GM18505 (cell line): ENCODE measurements at regions not wholly inside any gene's neighbourhood (a gene's known extent, or its start where the extent isn't known, plus 50 kb on each side); places are given as distances from the start of the nearest gene placed in this dataset.

ENCODE experiments used
- ATAC-seq: cut with Tn5 transposase; IDR thresholded peaks from one replicate; pipeline ENCODE4 v1.9.1; 2021; ENCODE audit not compliant: unreplicated experiment
- POLR2A ChIP-seq: IDR thresholded peaks from 4 replicates; pipeline ENCODE4 v1.6.1; 2011; ENCODE audit warnings: borderline replicate concordance; ENCODE audit not compliant: insufficient read depth, insufficient read length; ENCODE audit errors: extremely low read depth

DNA sequence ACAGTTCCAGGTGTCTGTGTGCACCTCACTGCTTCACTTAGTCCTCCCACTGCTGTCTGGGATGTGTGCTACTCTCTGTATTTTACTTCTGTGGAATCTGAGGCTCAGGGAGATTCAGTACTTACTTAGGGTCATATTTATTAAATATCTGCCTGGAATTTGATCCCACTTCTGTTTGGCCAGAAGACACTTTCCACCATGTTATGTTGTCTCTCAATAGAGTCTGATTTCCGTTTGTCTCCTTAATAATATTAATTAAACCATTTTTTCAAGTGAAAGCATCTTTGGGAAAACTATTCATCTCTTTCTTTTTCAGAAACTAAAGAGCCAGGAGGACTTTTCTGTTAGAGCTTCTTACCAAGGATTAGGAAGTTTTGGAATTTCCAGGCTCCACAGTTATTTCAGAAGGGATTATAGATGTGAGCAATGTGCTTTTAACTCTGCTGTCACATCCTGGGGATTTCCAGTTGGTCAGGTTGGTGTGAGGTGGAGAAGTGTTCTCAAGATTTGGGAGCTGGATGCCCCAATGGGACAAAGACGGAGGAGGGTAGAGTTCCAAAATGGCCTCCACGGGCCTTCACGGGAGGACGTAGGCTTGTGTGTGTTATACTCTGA is 156.8 kb upstream of the RALGAPA2 start:
- no peak for TF ChIP-seq POLR2A
- ATAC-seq = no peak

GRCh38 chr20:20864351-20865096 is 152.1 kb upstream of the RALGAPA2 start:
- TF ChIP-seq POLR2A = no peak
- ATAC-seq = no peak

DNA sequence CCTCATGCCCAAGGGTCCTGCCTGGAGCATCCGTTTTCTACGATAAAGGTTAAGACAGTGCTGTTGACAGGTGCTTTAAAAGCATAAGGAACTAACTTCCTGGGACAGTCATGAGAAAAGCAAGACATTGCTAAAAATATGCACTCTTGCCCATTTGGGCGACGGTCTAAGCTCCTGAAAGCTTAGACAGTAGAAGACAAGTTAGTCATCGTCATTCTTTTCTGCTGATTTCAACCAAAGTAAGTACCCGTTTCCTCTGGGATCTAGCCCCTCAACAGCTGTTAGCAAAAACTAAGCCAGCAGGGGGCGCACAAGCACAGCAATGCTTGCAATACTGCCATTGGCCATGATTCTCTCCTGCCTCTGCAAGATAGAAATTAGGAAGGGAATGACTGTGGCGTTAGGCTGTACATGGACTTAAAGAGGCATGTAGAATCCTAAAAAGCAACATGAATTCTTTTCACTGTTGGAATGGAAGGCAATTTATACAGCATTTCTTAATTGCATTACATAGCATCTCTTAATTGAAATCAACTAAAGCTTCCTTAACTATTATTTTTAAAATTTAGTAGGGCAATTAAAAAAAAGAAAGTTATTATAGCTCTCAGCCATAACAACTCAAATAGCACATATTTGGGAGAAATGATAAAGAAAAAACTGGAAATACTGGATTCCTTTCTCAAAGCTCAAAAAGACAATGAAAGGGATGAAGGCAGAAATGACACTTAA is 147.8 kb upstream of the RALGAPA2 start:
- peak; percentile 81 for ATAC-seq
- no peak for TF ChIP-seq POLR2A

GRCh38 chr20:20859510-20859909 is 147.1 kb upstream of the RALGAPA2 start:
- ATAC-seq = no peak
- no peak for TF ChIP-seq POLR2A

- no peak for TF ChIP-seq POLR2A
- no peak for ATAC-seq
Observed at GRCh38 chr20:20856956-20857355, 144.5 kb upstream of the RALGAPA2 start.

DNA sequence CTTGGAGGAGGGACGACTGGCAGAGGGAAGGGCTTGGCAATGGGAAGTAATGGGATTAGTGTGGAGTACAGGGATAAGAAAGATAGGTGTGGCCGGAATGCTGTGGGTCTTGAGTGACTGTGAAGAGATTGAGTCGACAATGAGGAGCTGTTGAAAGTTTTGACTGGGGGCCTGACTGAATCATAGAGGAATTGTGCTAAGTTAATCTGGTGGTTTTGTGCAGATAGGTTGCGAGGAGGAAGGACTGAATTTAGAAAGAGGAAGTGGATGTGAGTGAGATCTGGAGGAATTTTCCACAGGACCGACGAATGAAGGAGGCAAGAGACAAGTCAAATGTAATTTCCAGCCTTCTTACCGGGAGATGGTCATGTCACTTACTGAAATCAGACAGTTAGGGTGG is 143.9 kb upstream of the RALGAPA2 start:
- ATAC-seq = no peak
- no peak for TF ChIP-seq POLR2A

- ATAC-seq = no peak
- TF ChIP-seq POLR2A = no peak
Observed at GRCh38 chr20:20851385-20851784, 138.9 kb upstream of the RALGAPA2 start.

GRCh38 chr20:20850407-20850806 is 138.0 kb upstream of the RALGAPA2 start:
- ATAC-seq = no peak
- no peak for TF ChIP-seq POLR2A

DNA sequence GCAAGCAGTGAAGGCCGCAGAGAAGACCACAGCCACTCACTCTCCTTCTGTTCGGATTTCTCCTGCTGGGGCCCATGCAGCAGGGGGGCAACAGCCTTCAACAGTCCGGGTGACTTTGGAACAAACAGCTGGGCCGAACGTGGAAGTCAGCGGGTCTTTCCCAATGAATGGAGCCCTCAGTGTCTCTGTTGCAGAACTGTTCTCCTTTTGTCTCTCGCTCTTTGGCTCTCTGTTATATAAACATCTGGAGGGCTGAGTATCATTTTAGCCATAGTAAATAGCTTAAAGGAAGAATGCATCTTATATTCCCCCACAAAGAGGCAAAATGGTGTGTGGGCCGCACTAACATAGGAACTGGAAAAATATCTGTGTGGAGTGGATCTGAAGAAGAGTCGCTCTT is 136.7 kb upstream of the RALGAPA2 start:
- ATAC-seq = no peak
- no peak for TF ChIP-seq POLR2A

DNA sequence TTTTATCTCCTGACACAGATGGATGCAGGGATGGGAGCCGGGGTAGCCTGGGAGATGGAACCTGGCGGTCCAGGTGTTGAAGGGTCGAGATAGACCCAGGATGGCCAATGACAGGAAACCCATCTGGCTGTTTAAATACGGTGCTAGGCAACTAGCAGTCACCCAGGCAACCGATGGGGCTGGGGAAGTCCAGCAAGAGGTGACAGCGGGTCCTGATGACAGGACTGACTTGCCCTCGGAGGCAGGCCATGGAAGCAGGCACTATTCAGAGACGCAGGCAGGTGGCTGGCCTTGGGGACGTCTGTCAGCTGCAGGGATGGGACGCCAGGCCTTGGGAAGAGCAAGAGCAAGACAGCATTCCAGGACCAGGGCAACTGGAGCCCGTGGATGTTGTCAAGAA is 135.4 kb upstream of the RALGAPA2 start:
- TF ChIP-seq POLR2A = no peak
- no peak for ATAC-seq

DNA sequence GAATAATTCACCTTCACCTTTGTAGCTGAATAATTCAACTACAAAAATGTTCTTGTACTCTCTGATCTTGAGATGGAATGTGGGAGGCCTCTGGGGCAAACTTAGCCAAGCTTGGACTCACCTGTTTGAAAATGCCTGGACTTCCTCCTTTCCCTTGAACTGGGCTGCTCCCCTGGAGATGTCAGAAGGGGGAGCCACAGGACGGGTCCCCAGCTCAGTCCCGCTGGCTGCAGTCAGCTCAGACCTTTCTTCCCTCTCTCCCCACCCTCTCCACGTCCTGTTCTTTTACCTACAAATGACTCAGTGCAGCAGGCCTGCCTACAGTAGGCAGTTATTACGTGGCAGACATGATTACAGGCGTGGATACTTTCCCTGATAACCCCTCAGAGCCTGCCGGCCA is 131.5 kb upstream of the RALGAPA2 start:
- no peak for ATAC-seq
- TF ChIP-seq POLR2A = no peak

DNA sequence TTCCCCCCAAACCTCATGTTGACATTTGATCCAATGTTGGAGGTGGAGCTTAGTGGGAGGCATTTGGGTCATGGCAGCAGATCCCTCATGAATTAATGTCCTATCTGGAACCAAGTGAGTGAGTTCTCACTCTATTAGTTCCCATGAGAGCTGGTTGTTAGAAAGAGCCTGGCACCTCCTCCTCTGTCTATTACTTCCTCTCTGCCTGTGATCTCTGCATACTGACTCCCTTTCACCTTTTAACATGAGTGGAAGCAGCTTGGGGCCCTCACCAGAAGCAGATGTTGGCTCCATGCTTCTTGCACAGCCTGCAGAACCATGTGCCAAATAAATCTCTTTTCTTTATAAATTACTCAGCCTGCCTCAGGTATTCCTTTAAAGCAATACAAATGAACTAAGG is 127.3 kb upstream of the RALGAPA2 start:
- TF ChIP-seq POLR2A = no peak

DNA sequence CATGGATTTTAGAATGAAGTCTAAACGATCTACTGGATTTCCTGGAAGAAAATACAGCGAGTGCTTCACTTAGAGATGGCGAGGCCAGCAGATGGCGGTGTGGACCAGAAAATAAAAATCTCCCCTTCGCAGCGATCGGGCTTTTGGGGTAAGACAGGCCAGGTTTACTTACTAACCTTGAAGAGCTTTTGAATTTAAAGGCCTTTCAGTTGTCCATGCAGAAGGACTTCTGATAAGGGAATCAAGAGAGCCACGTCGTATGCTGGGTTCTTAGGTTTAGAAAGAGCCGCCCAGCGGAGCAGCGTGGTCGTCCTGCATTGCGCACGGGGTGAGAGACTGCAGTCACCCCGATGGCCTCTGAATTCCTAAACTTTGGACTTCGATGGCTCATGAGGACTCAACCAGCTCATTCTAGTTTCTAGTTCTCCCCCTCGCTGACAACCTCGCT is 125.2 kb upstream of the RALGAPA2 start:
- no peak for TF ChIP-seq POLR2A
- ATAC-seq = no peak

More for the DNA sequence above, 127.3 kb upstream of the RALGAPA2 start:
- no peak for ATAC-seq

- TF ChIP-seq POLR2A = no peak
- no peak for ATAC-seq
Observed at GRCh38 chr20:20836836-20837235, 124.4 kb upstream of the RALGAPA2 start.

DNA sequence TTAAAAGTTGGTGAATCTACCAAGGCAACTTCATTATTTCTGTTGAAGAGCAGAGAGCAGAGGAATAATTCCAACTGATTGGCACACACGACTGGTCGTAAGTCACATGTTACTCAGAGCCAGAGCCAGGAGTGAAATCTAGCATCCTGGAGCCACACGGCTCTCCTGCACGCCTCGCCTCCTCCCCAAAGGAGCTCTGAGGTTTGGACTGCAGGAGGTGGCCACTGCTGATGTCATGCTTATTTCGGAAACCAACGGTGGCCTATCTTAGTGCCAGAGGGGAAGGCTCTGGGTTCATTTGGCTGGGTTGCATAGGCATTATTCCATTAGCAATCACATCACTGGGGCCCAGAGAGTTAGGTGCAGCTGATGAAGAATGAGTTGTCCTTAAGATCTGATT is 123.5 kb upstream of the RALGAPA2 start:
- TF ChIP-seq POLR2A = no peak
- no peak for ATAC-seq

GRCh38 chr20:20834008-20834407 is 121.6 kb upstream of the RALGAPA2 start:
- no peak for ATAC-seq
- no peak for TF ChIP-seq POLR2A
